ENCODE measurements at regions not wholly inside any gene's neighbourhood (a gene's known extent, or its start where the extent isn't known, plus 50 kb on each side); places are given as distances from the start of the nearest gene placed in this dataset.

GRCh38 chr3:70431911-70432310 is 119.5 kb upstream of the MDFIC2 start:
- CTCF ChIA-PET: no interaction called here
- POLR2A ChIA-PET: no interaction called here
- no peak for TF ChIP-seq CTCF (IDR thresholded peaks at IDR 0.05; ENCODE audit: control extremely low read depth, extremely low read depth, low read depth, missing control alignments)
- no peak for DNase-seq (ENCODE audit: extremely low spot score)

GRCh38 chr3:70426071-70426470 is 113.6 kb upstream of the MDFIC2 start:
- DNase-seq (ENCODE audit: extremely low spot score): no peak
- ChIA-PET CTCF (no interaction called here), POLR2A (no interaction called here)
- TF ChIP-seq CTCF (IDR thresholded peaks at IDR 0.05; ENCODE audit: control extremely low read depth, extremely low read depth, low read depth, missing control alignments): no peak

DNA sequence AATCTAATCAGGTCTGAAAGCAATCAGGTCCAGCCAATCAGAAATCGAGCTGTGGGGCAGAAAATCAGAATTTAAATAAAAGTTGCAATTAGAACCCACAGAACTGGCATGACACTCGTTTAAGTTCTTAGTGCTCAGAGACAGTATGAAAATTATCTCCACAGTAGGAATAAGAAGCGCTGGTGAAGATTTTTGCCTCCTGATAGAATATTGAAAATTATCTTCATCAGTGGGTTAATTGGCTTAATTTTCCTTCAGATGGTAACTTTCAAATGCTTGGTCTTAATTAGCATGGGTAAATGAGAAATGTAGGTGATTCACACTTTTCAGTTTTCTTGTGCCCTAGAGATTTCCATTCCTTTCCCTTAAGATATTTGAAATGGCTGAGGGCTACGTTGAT is 109.1 kb upstream of the MDFIC2 start:
- TF ChIP-seq CTCF (IDR thresholded peaks at IDR 0.05; ENCODE audit: control extremely low read depth, extremely low read depth, low read depth, missing control alignments): no peak
- DNase-seq (ENCODE audit: extremely low spot score): no peak
- ChIA-PET POLR2A (no interaction called here), CTCF (interaction anchor here (1.6 kb wide), 1 partner anchor 301 kb away, joined by 3 read pairs; no protein-coding TSS in a partner anchor)

DNA sequence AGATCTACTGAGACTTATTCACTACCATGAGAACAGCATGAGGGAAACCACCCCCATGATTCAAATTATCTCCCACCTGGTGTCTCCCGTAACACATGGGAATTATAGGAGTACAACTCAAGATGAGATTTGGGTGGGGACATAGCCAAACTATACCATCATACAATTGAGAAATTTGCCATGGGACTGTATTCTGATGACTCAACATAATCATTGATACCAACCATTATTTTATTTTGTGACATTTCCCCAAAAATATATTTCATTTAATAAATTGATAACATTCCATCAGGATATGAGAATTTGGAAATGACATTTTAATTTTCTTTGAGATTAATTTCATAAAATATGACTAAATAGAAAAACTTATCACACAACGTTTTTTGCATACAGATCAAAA is 96.6 kb upstream of the MDFIC2 start:
- no peak for TF ChIP-seq CTCF (IDR thresholded peaks at IDR 0.05; ENCODE audit: control extremely low read depth, extremely low read depth, low read depth, missing control alignments)
- POLR2A ChIA-PET: no interaction called here
- CTCF ChIA-PET: no interaction called here
- DNase-seq (ENCODE audit: extremely low spot score): no peak

- ChIA-PET CTCF (no interaction called here), POLR2A (no interaction called here)
- TF ChIP-seq CTCF (IDR thresholded peaks at IDR 0.05; ENCODE audit: control extremely low read depth, extremely low read depth, low read depth, missing control alignments): no peak
- DNase-seq (ENCODE audit: extremely low spot score): no peak
Observed at GRCh38 chr3:70400194-70400593, 87.8 kb upstream of the MDFIC2 start.

DNA sequence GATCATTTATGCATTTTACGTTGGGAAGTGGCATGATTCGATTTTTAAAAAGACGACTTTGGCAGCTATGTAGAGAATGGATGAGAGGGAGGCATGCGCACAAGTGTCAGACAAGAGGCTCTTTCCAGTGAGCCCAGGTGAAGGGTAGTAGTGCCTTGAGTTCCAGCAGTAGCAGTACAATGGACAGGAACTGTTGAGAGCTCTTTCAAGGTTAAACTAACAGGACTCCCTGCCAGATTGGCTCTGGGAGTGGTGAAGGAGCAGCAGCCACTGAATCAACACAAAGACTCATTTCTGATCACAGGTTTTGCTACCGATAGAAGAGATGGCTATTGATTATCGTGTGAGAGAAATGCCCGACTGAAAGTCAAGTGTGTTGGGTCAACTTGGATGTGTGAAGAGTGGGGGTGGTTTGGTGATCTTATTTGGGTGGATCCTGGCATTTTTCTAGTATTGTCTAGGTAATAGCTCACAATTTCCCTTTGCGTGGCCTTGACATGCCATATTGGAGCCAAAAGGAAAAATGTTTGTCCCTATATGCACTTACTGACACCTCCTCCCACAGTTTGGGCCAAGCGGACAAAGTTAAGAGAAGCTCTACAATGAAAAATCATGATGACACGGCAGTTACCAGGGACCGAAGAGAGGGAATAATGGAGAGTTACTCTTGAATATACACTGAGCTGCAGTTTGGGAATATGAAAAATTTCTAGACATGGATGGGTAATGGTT is 81.6 kb upstream of the MDFIC2 start:
- no peak for TF ChIP-seq CTCF (IDR thresholded peaks at IDR 0.05; ENCODE audit: control extremely low read depth, extremely low read depth, low read depth, missing control alignments)
- ChIA-PET POLR2A (no interaction called here), CTCF (interaction anchor here (1.0 to 2.3 kb wide), 2 partner anchors 11 to 13 kb away, joined by 3 to 5 read pairs; no protein-coding TSS in a partner anchor)
- DNase-seq (ENCODE audit: extremely low spot score): no peak
